ENCODE measurements at regions not wholly inside any gene's neighbourhood (a gene's known extent, or its start where the extent isn't known, plus 50 kb on each side); places are given as distances from the start of the nearest gene placed in this dataset.

DNA sequence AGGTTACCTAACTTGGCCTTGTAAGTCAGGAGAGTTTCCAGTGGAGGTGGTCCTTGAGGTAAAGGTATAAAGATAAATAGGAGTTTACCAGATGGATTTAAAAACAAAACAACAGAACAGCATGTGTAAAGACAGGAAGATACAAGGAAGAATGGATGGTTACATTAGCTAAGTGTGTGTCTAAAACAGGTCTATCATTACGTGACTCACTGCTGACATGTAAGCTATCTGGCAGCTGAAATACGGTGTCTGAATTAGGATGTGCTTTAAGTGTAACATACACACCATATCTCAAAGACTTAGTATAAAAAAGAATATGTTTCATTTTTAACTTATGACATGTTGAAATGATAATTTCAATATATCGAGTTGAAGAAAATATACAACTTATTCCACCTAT lies 405.1 kb upstream of the ADAMTSL1 start:
- TF ChIP-seq, protein P1, sequence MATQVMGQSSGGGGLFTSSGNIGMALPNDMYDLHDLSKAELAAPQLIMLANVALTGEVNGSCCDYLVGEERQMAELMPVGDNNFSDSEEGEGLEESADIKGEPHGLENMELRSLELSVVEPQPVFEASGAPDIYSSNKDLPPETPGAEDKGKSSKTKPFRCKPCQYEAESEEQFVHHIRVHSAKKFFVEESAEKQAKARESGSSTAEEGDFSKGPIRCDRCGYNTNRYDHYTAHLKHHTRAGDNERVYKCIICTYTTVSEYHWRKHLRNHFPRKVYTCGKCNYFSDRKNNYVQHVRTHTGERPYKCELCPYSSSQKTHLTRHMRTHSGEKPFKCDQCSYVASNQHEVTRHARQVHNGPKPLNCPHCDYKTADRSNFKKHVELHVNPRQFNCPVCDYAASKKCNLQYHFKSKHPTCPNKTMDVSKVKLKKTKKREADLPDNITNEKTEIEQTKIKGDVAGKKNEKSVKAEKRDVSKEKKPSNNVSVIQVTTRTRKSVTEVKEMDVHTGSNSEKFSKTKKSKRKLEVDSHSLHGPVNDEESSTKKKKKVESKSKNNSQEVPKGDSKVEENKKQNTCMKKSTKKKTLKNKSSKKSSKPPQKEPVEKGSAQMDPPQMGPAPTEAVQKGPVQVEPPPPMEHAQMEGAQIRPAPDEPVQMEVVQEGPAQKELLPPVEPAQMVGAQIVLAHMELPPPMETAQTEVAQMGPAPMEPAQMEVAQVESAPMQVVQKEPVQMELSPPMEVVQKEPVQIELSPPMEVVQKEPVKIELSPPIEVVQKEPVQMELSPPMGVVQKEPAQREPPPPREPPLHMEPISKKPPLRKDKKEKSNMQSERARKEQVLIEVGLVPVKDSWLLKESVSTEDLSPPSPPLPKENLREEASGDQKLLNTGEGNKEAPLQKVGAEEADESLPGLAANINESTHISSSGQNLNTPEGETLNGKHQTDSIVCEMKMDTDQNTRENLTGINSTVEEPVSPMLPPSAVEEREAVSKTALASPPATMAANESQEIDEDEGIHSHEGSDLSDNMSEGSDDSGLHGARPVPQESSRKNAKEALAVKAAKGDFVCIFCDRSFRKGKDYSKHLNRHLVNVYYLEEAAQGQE (IDR thresholded peaks at IDR 0.05), result no peak
- TF ChIP-seq, protein P2, sequence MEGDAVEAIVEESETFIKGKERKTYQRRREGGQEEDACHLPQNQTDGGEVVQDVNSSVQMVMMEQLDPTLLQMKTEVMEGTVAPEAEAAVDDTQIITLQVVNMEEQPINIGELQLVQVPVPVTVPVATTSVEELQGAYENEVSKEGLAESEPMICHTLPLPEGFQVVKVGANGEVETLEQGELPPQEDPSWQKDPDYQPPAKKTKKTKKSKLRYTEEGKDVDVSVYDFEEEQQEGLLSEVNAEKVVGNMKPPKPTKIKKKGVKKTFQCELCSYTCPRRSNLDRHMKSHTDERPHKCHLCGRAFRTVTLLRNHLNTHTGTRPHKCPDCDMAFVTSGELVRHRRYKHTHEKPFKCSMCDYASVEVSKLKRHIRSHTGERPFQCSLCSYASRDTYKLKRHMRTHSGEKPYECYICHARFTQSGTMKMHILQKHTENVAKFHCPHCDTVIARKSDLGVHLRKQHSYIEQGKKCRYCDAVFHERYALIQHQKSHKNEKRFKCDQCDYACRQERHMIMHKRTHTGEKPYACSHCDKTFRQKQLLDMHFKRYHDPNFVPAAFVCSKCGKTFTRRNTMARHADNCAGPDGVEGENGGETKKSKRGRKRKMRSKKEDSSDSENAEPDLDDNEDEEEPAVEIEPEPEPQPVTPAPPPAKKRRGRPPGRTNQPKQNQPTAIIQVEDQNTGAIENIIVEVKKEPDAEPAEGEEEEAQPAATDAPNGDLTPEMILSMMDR (IDR thresholded peaks at IDR 0.05), result no peak
- TF ChIP-seq KDM1A (IDR thresholded peaks at IDR 0.05; ENCODE audit: low read depth) (no peak), ZSCAN20 (CRISPR knock-in tag; IDR thresholded peaks at IDR 0.05) (no peak), JUNB (IDR thresholded peaks at IDR 0.05) (no peak), ZNF302 (CRISPR knock-in tag; IDR thresholded peaks at IDR 0.05) (no peak), EP300 (IDR thresholded peaks at IDR 0.05) (no peak), CBX2 (IDR thresholded peaks at IDR 0.05; ENCODE audit: borderline replicate concordance, low read depth) (no peak), MAZ (IDR thresholded peaks at IDR 0.05; ENCODE audit: borderline replicate concordance, low read depth, low read length) (no peak), POLR2A (IDR thresholded peaks at IDR 0.05; ENCODE audit: low read length) (no peak), POLR2AphosphoS2 (conservative IDR thresholded peaks at IDR 0.05; ENCODE audit: low read length) (no peak)
- TF ChIP-seq, protein P3, sequence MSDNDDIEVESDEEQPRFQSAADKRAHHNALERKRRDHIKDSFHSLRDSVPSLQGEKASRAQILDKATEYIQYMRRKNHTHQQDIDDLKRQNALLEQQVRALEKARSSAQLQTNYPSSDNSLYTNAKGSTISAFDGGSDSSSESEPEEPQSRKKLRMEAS (IDR thresholded peaks at IDR 0.05), result no peak
- TF ChIP-seq, protein P4, sequence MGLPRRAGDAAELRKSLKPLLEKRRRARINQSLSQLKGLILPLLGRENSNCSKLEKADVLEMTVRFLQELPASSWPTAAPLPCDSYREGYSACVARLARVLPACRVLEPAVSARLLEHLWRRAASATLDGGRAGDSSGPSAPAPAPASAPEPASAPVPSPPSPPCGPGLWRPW (IDR thresholded peaks at IDR 0.05), result no peak

Data from A549 (cell line).